ENCODE measurements at regions not wholly inside any gene's neighbourhood (a gene's known extent, or its start where the extent isn't known, plus 50 kb on each side); places are given as distances from the start of the nearest gene placed in this dataset.

GRCh38 chr6:84905823-84906222 lies 141.4 kb upstream of the TBX18 start:
- no peak overlapping the region for H3K27ac Mint-ChIP-seq
- no peaks in the 10 kb centered on the region for H3K9me3 Mint-ChIP-seq
- no peak overlapping the region for H3K4me3 Mint-ChIP-seq
- no peaks in the 10 kb centered on the region for H3K36me3 Mint-ChIP-seq
- H3K27me3 Mint-ChIP-seq (ENCODE audit: low read depth): no peaks in the 10 kb centered on the region
- peaks cover 8% of the 10 kb centered on the region for H3K4me1 Mint-ChIP-seq
- ATAC-seq (no peak), DNase-seq (ENCODE audit: low spot score) (no peak)
- no peak for TF ChIP-seq SMAD3 (CRISPR knock-in tag; IDR thresholded peaks at IDR 0.05; ENCODE audit: borderline replicate concordance)
- no peak for TF ChIP-seq HMGA2 (CRISPR knock-in tag; IDR thresholded peaks at IDR 0.05)
- TF ChIP-seq AR (CRISPR knock-in tag; IDR thresholded peaks at IDR 0.05): no peak
- no peak for TF ChIP-seq STAT6 (CRISPR knock-in tag; conservative IDR thresholded peaks at IDR 0.05; ENCODE audit: low read depth)
- TF ChIP-seq IRF1 (CRISPR knock-in tag; IDR thresholded peaks at IDR 0.05): no peak
- TF ChIP-seq ZNF671 (CRISPR knock-in tag; IDR thresholded peaks at IDR 0.05): no peak
- TF ChIP-seq ARID4B (CRISPR knock-in tag; IDR thresholded peaks at IDR 0.05; ENCODE audit: borderline replicate concordance): no peak
- TF ChIP-seq ZSCAN18 (CRISPR knock-in tag; IDR thresholded peaks at IDR 0.05): no peak
- TF ChIP-seq ZNF263 (CRISPR knock-in tag; IDR thresholded peaks at IDR 0.05; ENCODE audit: low read depth): no peak
- TF ChIP-seq ZNF532 (CRISPR knock-in tag; IDR thresholded peaks at IDR 0.05; ENCODE audit: borderline replicate concordance): no peak
- no peak for TF ChIP-seq CBFB (CRISPR knock-in tag; IDR thresholded peaks at IDR 0.05; ENCODE audit: low read depth)
- ChIA-PET CTCF (no interaction called here), POLR2A (no interaction called here)

All from WTC11 (cell line).